ENCODE measurements at regions not wholly inside any gene's neighbourhood (a gene's known extent, or its start where the extent isn't known, plus 50 kb on each side); places are given as distances from the start of the nearest gene placed in this dataset.

- Histone ChIP-seq H3K4ac (replicated peaks; ENCODE audit: insufficient read length, low read depth, low read length) (no peak overlapping the region), H4K91ac (replicated peaks; ENCODE audit: insufficient read length, low read length) (no peak overlapping the region), H3K4me3 (ENCODE audit: extremely low read depth in 1 of 4, insufficient read depth in 2 of 4, low read depth in 3 of 4, low read length in 4 of 4) (peak overlapping the region in 1 of 4 experiments; percentile 8; a peak in 1 of 8 replicates), H3K18ac (ENCODE audit: extremely low read depth, low read length) (no peak overlapping the region), H3K4me1 (replicated peaks in 1 of 4; ENCODE audit: control insufficient read depth in 3 of 4, insufficient read depth in 4 of 4, low read length in 3 of 4) (peaks cover 0 to 5% (median 2%) of the 10 kb centered on the region in 4 experiments; a peak in 3 of 7 replicates), H2BK12ac (ENCODE audit: low read depth, low read length) (no peak overlapping the region), H3K23ac (ENCODE audit: insufficient read length) (no peak overlapping the region), H3K14ac (ENCODE audit: insufficient read length) (no peak overlapping the region), H3K27me3 (replicated peaks in 1 of 4; ENCODE audit: control insufficient read depth in 3 of 4, extremely low read depth in 1 of 4, insufficient read depth in 3 of 4, low read length in 3 of 4) (no peaks in the 10 kb centered on the region), H2BK20ac (ENCODE audit: low read length) (no peak overlapping the region), H2BK5ac (ENCODE audit: low read depth, low read length) (no peak overlapping the region), H4K20me1 (replicated peaks in 1 of 2; ENCODE audit: control insufficient read depth in 1 of 2, insufficient read depth in 2 of 2, low read length in 2 of 2) (no peaks in the 10 kb centered on the region), H3K79me2 (ENCODE audit: control insufficient read depth in 1 of 2, insufficient read depth in 2 of 2, low read length in 2 of 2) (no peaks in the 10 kb centered on the region), H2BK15ac (ENCODE audit: low read length) (peak overlapping the region; percentile 83; the same call in 1 of the 2 replicates), H3K4me2 (ENCODE audit: insufficient read depth in 1 of 2, low read depth in 2 of 2, low read length in 2 of 2) (peak overlapping the region in 1 of 2 experiments; percentile 48; a peak in 3 of 4 replicates), H2AFZ (ENCODE audit: low read length) (peak overlapping the region; percentile 74; the same call in 1 of the 2 replicates), H3K36me3 (ENCODE audit: control insufficient read depth in 2 of 4, insufficient read depth in 4 of 4, low read length in 3 of 4) (no peaks in the 10 kb centered on the region), H3K79me1 (ENCODE audit: low read depth, low read length) (no peaks in the 10 kb centered on the region), H3K27ac (ENCODE audit: low read depth, low read length) (no peak overlapping the region), H4K8ac (ENCODE audit: extremely low read depth, insufficient read depth, low read length) (no peak overlapping the region), H4K5ac (ENCODE audit: insufficient read length, low read depth, low read length) (no peak overlapping the region), H3K9me3 (ENCODE audit: insufficient read depth in 2 of 2, low read depth in 1 of 2, low read length in 1 of 2) (peaks cover 3 to 4% of the 10 kb centered on the region in 2 experiments; a peak in 1 of 4 replicates), H3K56ac (replicated peaks; ENCODE audit: insufficient read length, low read depth, low read length) (no peak overlapping the region), H2BK120ac (replicated peaks; ENCODE audit: low read depth, low read length) (no peak overlapping the region), H3K23me2 (ENCODE audit: low read depth, low read length) (no peaks in the 10 kb centered on the region), H2AK5ac (ENCODE audit: low read depth, low read length) (no peak overlapping the region), H3K9ac (replicated peaks in 1 of 4; ENCODE audit: extremely low read depth in 1 of 4, low read depth in 3 of 4, low read length in 3 of 4) (no peak overlapping the region)
- WGBS, 2 experiments (ENCODE audit: extremely low coverage in 1 of 2, insufficient coverage in 1 of 2, insufficient read length in 1 of 2, insufficient replicate concordance in 2 of 2, low coverage in 1 of 2, low lambda C conversion rate in 2 of 2, missing lambda C conversion rate in 1 of 2), result 50% methylated on average over 2 of the region's 2 CpGs; no CpG with 5 or more reads in 1 of the 2 experiments
- DNase-seq (ENCODE audit: low read depth in 1 of 2, low spot score in 2 of 2) (no peak), FAIRE-seq (peak; percentile 68)
- TF ChIP-seq EP300 (IDR thresholded peaks at IDR 0.05; ENCODE audit: borderline replicate concordance in 1 of 2, low read depth in 2 of 2, low read length in 2 of 2) (peak in 1 of 2 experiments; percentile 82; a peak in 1 of 3 replicates), RAD21 (IDR thresholded peaks at IDR 0.05 in 1 of 2, conservative IDR thresholded peaks at IDR 0.05 in 1 of 2; ENCODE audit: low read depth in 2 of 2, low read length in 2 of 2) (peak in 1 of 2 experiments; percentile 11; a peak in 1 of 4 replicates), HDAC2 (IDR thresholded peaks at IDR 0.05; ENCODE audit: borderline replicate concordance in 1 of 2, low read depth in 2 of 2, low read length in 2 of 2) (peak in 1 of 2 experiments; percentile 62; a peak in 1 of 4 replicates), SUZ12 (IDR thresholded peaks at IDR 0.05; ENCODE audit: low read length) (no peak), SP1 (IDR thresholded peaks at IDR 0.05; ENCODE audit: low read depth, low read length) (peak; percentile 26; the same call in 1 of the 2 replicates), TEAD4 (IDR thresholded peaks at IDR 0.05; ENCODE audit: low read depth, low read length) (peak; percentile 45; the same call in 1 of the 2 replicates), TCF12 (IDR thresholded peaks at IDR 0.05; ENCODE audit: low read depth, low read length) (peak; percentile 97), POLR2A (IDR thresholded peaks at IDR 0.05; ENCODE audit: control extremely low read depth in 1 of 2, low read depth in 2 of 2, low read length in 2 of 2) (no peak)
- TF ChIP-seq, protein P1, sequence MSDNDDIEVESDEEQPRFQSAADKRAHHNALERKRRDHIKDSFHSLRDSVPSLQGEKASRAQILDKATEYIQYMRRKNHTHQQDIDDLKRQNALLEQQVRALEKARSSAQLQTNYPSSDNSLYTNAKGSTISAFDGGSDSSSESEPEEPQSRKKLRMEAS (IDR thresholded peaks at IDR 0.05), result peak; percentile 51
- ChIA-PET POLR2A (ENCODE audit: partially characterized antibody) (no interaction called here), CTCF (ENCODE audit: partially characterized antibody) (no interaction called here)
Measured at GRCh38 chr2:104344985-104345384, 508.9 kb upstream of the POU3F3 start.

All from H1 (cell line).